Cardiac muscle cell (in vitro differentiated cells and primary cell): ENCODE measurements at regions not wholly inside any gene's neighbourhood (a gene's known extent, or its start where the extent isn't known, plus 50 kb on each side); places are given as distances from the start of the nearest gene placed in this dataset.
A peak's percentile ranks its signal among the peaks of the same experiment; 100 is the strongest.

ENCODE experiments used
- DNase-seq, 2 donors: peaks; one replicate each; pipeline versions ENCODE4 v3.0.0 to v3.0.0-alpha.2; 2010 to 2017; ENCODE audit warnings: low read depth in 1 of 2, low spot score in 1 of 2
- H3K27ac ChIP-seq: fragments of 200-600 bp; sonication (generic); 2 replicates; pipeline ENCODE4 v1.5.1; 2016
- H3K27me3 ChIP-seq: fragments of 200-600 bp; sonication (generic); 2 replicates; pipeline ENCODE4 v1.6.0; 2016; ENCODE audit warnings: control low read depth
- H3K36me3 ChIP-seq: fragments of 200-600 bp; sonication (generic); 2 replicates; pipeline ENCODE4 v1.5.1; 2016; ENCODE audit warnings: control low read depth
- H3K4me1 ChIP-seq: fragments of 200-600 bp; sonication (generic); 2 replicates; pipeline ENCODE4 v1.8.1; 2017; ENCODE audit warnings: low read depth, mild to moderate bottlenecking, mixed run types
- H3K4me3 ChIP-seq: fragments of 200-600 bp; sonication (generic); 2 replicates; pipeline ENCODE4 v1.5.1; 2016; ENCODE audit warnings: mild to moderate bottlenecking
- H3K9me3 ChIP-seq: fragments of 200-600 bp; sonication (generic); 2 replicates; pipeline ENCODE4 v1.5.1; 2017; ENCODE audit warnings: low read depth, mild to moderate bottlenecking, control low read depth
- TF ChIP-seq, protein P1 (sequence below): IDR thresholded peaks from 2 replicates; pipeline ENCODE4 v1.5.1; 2012; ENCODE audit warnings: low read depth, mild to moderate bottlenecking, low read length

DNA sequence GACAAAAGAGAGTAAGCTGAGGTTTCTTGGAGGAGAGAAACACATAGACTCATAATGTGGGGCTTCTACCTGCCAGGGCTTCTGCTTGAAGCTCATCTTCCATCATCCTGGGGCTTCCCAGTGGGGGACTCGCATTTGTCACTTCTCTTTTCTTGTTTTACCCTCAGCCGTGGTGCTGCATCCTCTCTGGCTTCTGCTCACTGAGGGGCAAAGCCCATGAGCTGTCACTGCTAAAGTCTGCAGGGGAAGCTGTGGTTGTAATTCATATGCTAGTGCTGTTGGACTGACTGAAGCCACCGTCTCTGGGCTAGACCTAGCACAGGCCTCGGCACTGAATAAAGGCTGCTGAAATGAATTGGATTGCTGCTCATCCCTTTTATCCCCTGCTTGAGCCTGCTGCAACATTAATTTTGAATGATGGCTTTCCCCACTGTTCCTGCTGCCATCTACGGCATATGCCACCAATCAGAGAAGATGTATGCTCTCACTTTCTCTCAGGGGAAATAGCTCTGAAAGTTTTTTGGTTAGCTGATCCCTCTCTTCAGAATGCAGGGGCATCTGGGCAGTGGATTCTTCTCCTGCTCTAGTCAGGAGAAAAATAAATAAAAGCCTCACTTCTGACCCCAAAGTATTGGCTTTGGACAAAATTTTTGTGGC lies 568.4 kb upstream of the MAP3K7 start:
- no peak for DNase-seq

DNA sequence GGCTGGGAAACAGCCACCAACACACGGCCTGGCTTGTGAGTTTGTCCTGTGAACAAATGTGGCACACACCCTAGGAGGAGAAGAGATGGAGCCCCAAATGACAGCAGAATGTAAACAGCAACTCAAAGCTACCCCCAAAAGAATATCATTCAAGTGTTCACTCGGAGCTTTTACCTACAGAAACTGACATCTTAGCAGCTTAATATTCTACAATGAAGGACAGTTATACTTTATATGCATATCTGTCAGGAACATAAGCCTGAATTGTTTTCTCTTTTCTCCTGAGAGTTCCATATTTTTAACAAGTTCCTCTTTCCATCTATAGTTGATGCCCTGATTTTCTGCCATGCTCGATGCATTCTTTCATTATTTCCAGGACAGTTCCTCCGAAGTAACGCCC lies 566.0 kb upstream of the MAP3K7 start:
- Histone ChIP-seq H3K36me3 (no peaks in the 10 kb centered on the region), H3K27me3 (no peaks in the 10 kb centered on the region), H3K27ac (no peak overlapping the region), H3K4me3 (no peak overlapping the region), H3K4me1 (peaks cover 5% of the 10 kb centered on the region), H3K9me3 (no peaks in the 10 kb centered on the region)
- TF ChIP-seq, protein P1, sequence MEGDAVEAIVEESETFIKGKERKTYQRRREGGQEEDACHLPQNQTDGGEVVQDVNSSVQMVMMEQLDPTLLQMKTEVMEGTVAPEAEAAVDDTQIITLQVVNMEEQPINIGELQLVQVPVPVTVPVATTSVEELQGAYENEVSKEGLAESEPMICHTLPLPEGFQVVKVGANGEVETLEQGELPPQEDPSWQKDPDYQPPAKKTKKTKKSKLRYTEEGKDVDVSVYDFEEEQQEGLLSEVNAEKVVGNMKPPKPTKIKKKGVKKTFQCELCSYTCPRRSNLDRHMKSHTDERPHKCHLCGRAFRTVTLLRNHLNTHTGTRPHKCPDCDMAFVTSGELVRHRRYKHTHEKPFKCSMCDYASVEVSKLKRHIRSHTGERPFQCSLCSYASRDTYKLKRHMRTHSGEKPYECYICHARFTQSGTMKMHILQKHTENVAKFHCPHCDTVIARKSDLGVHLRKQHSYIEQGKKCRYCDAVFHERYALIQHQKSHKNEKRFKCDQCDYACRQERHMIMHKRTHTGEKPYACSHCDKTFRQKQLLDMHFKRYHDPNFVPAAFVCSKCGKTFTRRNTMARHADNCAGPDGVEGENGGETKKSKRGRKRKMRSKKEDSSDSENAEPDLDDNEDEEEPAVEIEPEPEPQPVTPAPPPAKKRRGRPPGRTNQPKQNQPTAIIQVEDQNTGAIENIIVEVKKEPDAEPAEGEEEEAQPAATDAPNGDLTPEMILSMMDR, result no peak
- no peak for DNase-seq

More for the DNA sequence above, 568.4 kb upstream of the MAP3K7 start:
- no peaks in the 10 kb centered on the region for H3K27me3 ChIP-seq
- H3K27ac ChIP-seq, result no peak overlapping the region
- H3K4me3 ChIP-seq, result no peak overlapping the region
- no peaks in the 10 kb centered on the region for H3K36me3 ChIP-seq
- TF ChIP-seq, protein P1, result no peak
- H3K9me3 ChIP-seq, result no peaks in the 10 kb centered on the region
- H3K4me1 ChIP-seq, result no peaks in the 10 kb centered on the region

DNA sequence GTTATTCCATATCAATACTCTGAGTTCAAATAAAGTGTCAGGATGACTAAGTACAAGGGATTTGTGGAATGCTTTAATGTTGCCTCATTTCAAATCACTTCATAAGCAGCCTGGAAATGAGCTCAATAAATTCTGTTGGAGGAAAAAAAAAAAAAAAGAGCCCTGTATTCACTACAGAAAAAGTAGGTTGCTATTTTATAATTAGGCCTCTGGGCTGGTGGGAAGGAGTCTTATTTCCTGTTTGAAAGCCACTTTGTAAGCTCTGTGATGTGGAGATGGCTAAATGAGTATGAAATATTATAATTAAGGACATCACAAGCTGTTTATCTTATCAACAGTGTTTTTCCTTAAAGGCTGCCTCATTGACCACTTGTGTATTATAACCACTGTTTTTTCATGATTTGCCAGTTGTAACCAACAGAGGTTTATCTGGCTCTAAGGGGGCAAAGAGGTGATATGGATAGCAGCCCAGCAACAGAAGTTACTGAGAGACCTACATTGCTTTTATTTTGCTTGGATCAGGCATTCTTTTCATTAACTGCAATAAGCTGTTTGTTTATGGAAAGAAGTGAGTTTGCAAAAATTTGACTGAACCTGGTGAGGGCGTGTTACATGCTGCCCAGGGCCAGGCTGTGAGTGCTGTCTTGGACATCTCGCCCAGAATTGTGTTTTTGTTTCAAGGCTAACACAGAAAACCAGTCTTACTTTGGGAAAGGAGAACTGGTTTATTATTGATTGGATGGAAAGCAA lies 563.3 kb upstream of the MAP3K7 start:
- TF ChIP-seq, protein P1, result no peak

DNA sequence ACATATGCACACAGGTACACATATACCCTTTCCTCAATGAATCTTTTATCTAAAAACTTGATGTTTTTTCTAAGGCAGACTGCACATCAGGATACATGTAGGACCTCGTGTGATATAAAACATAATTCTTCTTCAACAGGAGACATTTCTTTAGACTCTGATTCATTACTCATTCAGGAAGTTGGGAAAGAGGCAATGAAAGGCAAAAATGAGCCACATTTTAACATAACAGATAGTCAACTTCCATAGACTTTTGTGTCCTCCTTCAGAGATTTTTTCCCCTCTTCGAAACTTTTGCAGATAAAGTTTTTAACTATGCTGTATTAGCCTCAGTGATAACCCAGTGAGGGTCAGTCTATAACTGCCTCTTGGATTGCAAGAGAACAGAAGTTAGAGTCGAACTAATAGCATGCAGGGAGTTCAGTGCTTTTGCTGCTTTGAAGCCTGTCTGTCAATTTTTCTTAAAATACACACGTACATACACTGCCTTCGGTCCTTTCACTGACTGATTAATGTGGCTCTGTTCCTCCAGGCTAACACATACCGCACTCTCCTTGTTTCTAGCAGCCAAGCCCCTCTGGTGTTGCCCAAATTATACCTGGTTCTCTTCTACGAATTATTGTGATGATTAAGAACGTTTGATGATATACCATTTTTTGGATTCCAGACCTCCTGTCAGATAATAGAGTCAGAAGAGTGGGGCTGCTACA lies 562.5 kb upstream of the MAP3K7 start:
- no peaks in the 10 kb centered on the region for H3K36me3 ChIP-seq
- H3K27me3 ChIP-seq, result no peaks in the 10 kb centered on the region
- H3K4me1 ChIP-seq, result peaks cover 5% of the 10 kb centered on the region
- no peak overlapping the region for H3K4me3 ChIP-seq
- no peak overlapping the region for H3K27ac ChIP-seq
- H3K9me3 ChIP-seq, result no peaks in the 10 kb centered on the region
- peak in 1 of 2 donors; percentile 66 for DNase-seq
- TF ChIP-seq, protein P1, result no peak

More for the DNA sequence above, 563.3 kb upstream of the MAP3K7 start:
- H3K27ac ChIP-seq, result no peak overlapping the region
- H3K4me3 ChIP-seq, result no peak overlapping the region
- no peaks in the 10 kb centered on the region for H3K36me3 ChIP-seq
- no peaks in the 10 kb centered on the region for H3K27me3 ChIP-seq
- no peaks in the 10 kb centered on the region for H3K9me3 ChIP-seq
- DNase-seq, result peak in 1 of 2 donors; percentile 68
- H3K4me1 ChIP-seq, result peaks cover 5% of the 10 kb centered on the region

DNA sequence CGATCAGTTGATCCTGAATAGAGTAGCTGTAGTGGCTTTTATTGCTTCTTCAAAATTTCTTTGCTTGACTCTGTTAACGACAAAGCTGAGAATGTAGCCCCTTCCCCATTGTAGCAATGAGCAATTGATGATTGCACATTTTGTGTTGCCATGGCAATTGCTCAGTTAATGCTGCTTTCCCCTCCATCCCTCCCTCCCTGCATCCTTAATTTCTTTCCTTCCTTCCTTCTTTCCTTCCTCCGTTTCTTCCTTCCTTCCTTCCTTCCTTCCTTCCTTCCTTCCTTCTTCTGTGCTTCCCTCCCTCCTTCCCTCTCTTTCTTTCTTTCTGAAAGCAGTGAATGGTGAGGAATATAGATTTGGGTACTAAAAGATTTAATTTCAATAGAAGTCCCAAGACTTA lies 557.3 kb upstream of the MAP3K7 start:
- H3K4me1 ChIP-seq, result no peaks in the 10 kb centered on the region
- no peak overlapping the region for H3K27ac ChIP-seq
- TF ChIP-seq, protein P1, result no peak
- H3K9me3 ChIP-seq, result no peaks in the 10 kb centered on the region
- H3K4me3 ChIP-seq, result no peak overlapping the region
- no peak for DNase-seq
- H3K27me3 ChIP-seq, result no peaks in the 10 kb centered on the region
- H3K36me3 ChIP-seq, result no peaks in the 10 kb centered on the region
